Spleen (tissue), 7 donors: ENCODE measurements at regions not wholly inside any gene's neighbourhood (a gene's known extent, or its start where the extent isn't known, plus 50 kb on each side); places are given as distances from the start of the nearest gene placed in this dataset.

ENCODE experiments used
- CTCF ChIP-seq, 11 experiments: fragments of 200-600 bp in 7 of 11; fragments of 450-650 bp in 4 of 11; sonication (generic) in 4 of 11; IDR thresholded peaks in 8 of 11; conservative IDR thresholded peaks in 3 of 11; 1 replicate in 7 of 11; 2 replicates in 4 of 11; pipeline versions ENCODE4 v1.4.0 to v1.8.0; 2016 to 2021; ENCODE audit warnings: antibody characterized with exemption in 11 of 11, inconsistent platforms in 4 of 11, mild to moderate bottlenecking in 1 of 11
- POLR2A ChIP-seq, 3 donors: fragments of 450-650 bp; IDR thresholded peaks; one replicate each; pipeline ENCODE4 v1.5.1; 2017; ENCODE audit warnings: antibody characterized with exemption in 3 of 3, mild to moderate bottlenecking in 1 of 3
- donor health status: DM: no; HTN: no; CAD: no; lungs with moderate emphysema.
- donor health status: DM: no; HTN: no; CAD: no.
- donor health status: DM: no; HTN: no; CAD: no.

DNA sequence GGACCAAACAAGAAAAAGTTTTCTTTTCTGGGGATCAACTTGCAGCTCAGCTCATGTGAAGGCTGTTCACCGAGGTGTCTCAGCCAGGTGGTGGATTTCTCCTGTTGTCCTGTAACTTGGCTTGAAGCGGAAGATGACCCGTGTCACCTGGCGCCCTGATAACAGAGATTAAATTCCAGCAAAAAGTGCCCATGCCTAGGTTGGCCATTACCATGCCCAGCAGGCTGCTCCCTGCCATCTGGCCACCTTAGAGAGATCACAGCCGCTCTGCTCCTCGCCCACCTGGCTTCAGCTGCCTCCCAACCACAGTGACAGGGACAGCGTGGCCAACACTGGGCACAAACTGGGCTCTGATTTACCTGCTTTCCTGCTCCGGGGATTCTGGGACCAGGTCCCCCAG, 149.5 kb downstream of the ZBTB18 start:
- TF ChIP-seq CTCF (IDR thresholded peaks at IDR 0.05 in 8 of 11, conservative IDR thresholded peaks at IDR 0.05 in 3 of 11) (no peak), POLR2A (IDR thresholded peaks at IDR 0.05) (no peak)
